ENCODE measurements at regions not wholly inside any gene's neighbourhood (a gene's known extent, or its start where the extent isn't known, plus 50 kb on each side); places are given as distances from the start of the nearest gene placed in this dataset.
A peak's percentile ranks its signal among the peaks of the same experiment; 100 is the strongest.

DNA sequence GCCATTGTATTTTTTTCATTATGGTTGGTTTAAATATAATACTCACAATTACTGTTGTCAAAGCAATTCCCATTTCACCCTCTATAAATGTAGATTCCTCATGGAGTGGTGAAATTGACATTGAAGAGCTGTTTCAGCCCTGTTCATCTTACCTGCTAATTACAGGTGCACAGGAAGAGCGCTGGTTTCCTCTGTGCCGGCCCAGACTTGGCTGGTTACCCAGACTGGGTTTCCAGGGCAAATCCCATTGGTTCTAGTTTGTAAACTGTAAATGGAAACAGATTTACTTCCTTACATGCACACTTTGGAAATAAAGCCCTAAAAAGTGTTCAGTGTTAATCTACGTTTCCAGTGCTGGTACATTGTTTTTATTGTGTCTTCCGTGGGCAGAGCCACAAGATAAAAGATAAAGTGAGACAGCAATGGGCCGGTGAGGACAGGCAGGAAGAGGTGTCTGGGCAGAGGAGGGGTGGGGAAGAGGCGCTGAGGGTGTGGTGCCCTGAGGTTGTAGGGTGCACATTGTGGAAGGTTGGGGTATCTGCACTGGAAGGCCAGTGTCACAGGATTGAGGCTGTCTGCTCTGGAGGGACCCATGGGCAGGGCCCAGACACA is 71.6 kb upstream of the ZPBP start:
- H3K36me3 ChIP-seq (ENCODE audit: control insufficient read depth in 1 of 2, insufficient read depth in 2 of 2, low read length in 1 of 2), result no peaks in the 10 kb centered on the region
- no peaks in the 10 kb centered on the region for H3K27me3 ChIP-seq (ENCODE audit: control insufficient read depth in 1 of 2, insufficient read depth in 2 of 2, low read length in 1 of 2)
- no peak overlapping the region for H3K27ac ChIP-seq (ENCODE audit: low read depth in 1 of 2, low read length in 2 of 2)
- H3K9me3 ChIP-seq (ENCODE audit: control insufficient read depth, low read length), result no peaks in the 10 kb centered on the region
- DNase-seq (no peak), ATAC-seq (ENCODE audit: low FRiP score) (no peak)
- WGBS, 2 donors, result 75 to 82% methylated on average over 6 of the region's 6 CpGs
- H3K4me1 ChIP-seq (ENCODE audit: control insufficient read depth in 1 of 2, insufficient read depth in 2 of 2, low read length in 2 of 2), result no peaks in the 10 kb centered on the region
- intact Hi-C loops (cut with DNase I), result no loop called here
- no peak overlapping the region for H3K4me3 ChIP-seq (ENCODE audit: low read length in 2 of 2)

GRCh38 chr7:50160206-50160605 is 67.2 kb upstream of the ZPBP start:
- intact Hi-C loops (cut with DNase I), result no loop called here
- 69 to 80% methylated on average over 4 of the region's 4 CpGs for WGBS, 2 donors
- no peak for ATAC-seq (ENCODE audit: low FRiP score)
- Histone ChIP-seq H3K4me1 (ENCODE audit: control insufficient read depth in 1 of 2, insufficient read depth in 2 of 2, low read length in 2 of 2) (no peaks in the 10 kb centered on the region), H3K27me3 (ENCODE audit: control insufficient read depth in 1 of 2, insufficient read depth in 2 of 2, low read length in 1 of 2) (no peaks in the 10 kb centered on the region), H3K4me3 (ENCODE audit: low read length in 2 of 2) (no peak overlapping the region), H3K9me3 (ENCODE audit: control insufficient read depth, low read length) (no peaks in the 10 kb centered on the region), H3K36me3 (ENCODE audit: control insufficient read depth in 1 of 2, insufficient read depth in 2 of 2, low read length in 1 of 2) (no peaks in the 10 kb centered on the region), H3K27ac (ENCODE audit: low read depth in 1 of 2, low read length in 2 of 2) (no peak overlapping the region)
- no peak for DNase-seq

DNA sequence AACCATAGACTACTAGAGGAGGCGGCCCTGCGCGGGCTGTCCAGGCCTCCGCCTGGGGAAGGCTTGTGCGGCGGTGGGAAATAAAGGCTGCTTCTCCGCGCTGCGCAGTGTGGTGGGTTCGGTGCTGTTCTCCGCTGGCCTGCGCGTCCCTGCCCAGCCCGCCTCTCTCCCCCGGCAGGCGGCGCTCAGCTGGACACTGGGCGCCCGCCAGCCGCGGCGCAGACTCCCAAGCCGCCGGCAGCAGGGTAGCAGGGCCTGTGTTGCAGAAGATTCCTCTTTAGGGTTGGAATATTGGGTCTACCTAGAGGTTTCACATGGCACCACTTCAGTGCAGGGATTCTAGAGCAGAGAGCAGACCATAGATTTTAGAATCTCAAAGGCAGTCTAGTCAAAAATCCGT is 66.1 kb upstream of the ZPBP start:
- Histone ChIP-seq H3K9me3 (ENCODE audit: control insufficient read depth, low read length) (no peaks in the 10 kb centered on the region), H3K27ac (ENCODE audit: low read depth in 1 of 2, low read length in 2 of 2) (no peak overlapping the region), H3K36me3 (ENCODE audit: control insufficient read depth in 1 of 2, insufficient read depth in 2 of 2, low read length in 1 of 2) (no peaks in the 10 kb centered on the region), H3K27me3 (ENCODE audit: control insufficient read depth in 1 of 2, insufficient read depth in 2 of 2, low read length in 1 of 2) (no peaks in the 10 kb centered on the region), H3K4me3 (ENCODE audit: low read length in 2 of 2) (no peak overlapping the region), H3K4me1 (ENCODE audit: control insufficient read depth in 1 of 2, insufficient read depth in 2 of 2, low read length in 2 of 2) (no peaks in the 10 kb centered on the region)
- 84 to 89% methylated on average over 25 of the region's 25 CpGs for WGBS, 2 donors
- DNase-seq (no peak), ATAC-seq (ENCODE audit: low FRiP score) (peak; percentile 31)
- intact Hi-C loops (cut with DNase I), result no loop called here

DNA sequence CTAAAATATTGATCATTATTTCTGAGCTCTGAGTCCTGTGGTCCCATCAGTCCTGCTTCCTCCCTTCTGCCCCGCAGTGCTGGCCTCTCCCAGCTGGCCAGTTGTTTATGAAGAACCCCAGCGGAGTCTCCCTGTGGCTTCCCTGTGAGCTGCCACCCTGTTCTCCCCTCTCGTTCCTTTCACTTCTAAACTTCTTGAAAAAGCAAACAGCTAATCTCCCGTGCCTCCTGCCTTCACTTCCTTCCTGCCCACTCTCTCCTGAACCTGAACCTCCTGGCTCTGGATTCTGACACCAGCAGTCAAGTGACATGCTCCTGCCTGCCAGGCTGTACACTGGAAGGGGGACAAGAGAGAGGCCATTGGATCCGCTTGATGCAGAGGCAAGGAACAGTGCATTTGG is 63.7 kb upstream of the ZPBP start:
- 40 to 46% methylated on average over 5 of the region's 5 CpGs for WGBS, 2 donors
- intact Hi-C loops (cut with DNase I), result no loop called here
- no peak for ATAC-seq (ENCODE audit: low FRiP score)
- Histone ChIP-seq H3K9me3 (ENCODE audit: control insufficient read depth, low read length) (no peaks in the 10 kb centered on the region), H3K27me3 (ENCODE audit: control insufficient read depth in 1 of 2, insufficient read depth in 2 of 2, low read length in 1 of 2) (no peaks in the 10 kb centered on the region), H3K4me3 (ENCODE audit: low read length in 2 of 2) (no peak overlapping the region), H3K36me3 (ENCODE audit: control insufficient read depth in 1 of 2, insufficient read depth in 2 of 2, low read length in 1 of 2) (no peaks in the 10 kb centered on the region), H3K27ac (ENCODE audit: low read depth in 1 of 2, low read length in 2 of 2) (no peak overlapping the region), H3K4me1 (ENCODE audit: control insufficient read depth in 1 of 2, insufficient read depth in 2 of 2, low read length in 2 of 2) (no peaks in the 10 kb centered on the region)
- no peak for DNase-seq

DNA sequence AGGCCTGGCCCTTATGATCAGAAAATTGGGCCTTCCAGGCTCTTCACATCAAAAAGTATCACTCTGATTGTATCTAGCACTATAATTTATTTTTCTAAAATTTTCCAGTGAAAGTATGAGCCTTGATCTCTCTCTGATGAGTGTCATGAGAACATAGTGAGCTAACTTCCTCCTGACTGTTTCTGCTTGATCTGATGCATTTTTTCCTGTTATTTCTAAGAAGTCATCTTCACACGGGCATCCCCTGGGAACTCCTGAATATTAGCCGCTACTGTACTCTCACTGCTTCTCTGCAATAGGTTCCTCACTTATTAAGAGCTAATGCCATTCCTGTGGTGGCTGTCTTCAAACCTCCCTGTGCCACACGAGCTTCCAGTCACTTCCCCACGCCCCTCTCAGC is 63.1 kb upstream of the ZPBP start:
- Histone ChIP-seq H3K27ac (ENCODE audit: low read depth in 1 of 2, low read length in 2 of 2) (no peak overlapping the region), H3K36me3 (ENCODE audit: control insufficient read depth in 1 of 2, insufficient read depth in 2 of 2, low read length in 1 of 2) (no peaks in the 10 kb centered on the region), H3K27me3 (ENCODE audit: control insufficient read depth in 1 of 2, insufficient read depth in 2 of 2, low read length in 1 of 2) (no peaks in the 10 kb centered on the region), H3K4me1 (ENCODE audit: control insufficient read depth in 1 of 2, insufficient read depth in 2 of 2, low read length in 2 of 2) (no peaks in the 10 kb centered on the region), H3K9me3 (ENCODE audit: control insufficient read depth, low read length) (no peaks in the 10 kb centered on the region), H3K4me3 (ENCODE audit: low read length in 2 of 2) (no peak overlapping the region)
- WGBS, 2 donors, result 53 to 60% methylated on average over 4 of the region's 4 CpGs
- ATAC-seq (ENCODE audit: low FRiP score) (no peak), DNase-seq (no peak)
- intact Hi-C loops (cut with DNase I), result no loop called here

DNA sequence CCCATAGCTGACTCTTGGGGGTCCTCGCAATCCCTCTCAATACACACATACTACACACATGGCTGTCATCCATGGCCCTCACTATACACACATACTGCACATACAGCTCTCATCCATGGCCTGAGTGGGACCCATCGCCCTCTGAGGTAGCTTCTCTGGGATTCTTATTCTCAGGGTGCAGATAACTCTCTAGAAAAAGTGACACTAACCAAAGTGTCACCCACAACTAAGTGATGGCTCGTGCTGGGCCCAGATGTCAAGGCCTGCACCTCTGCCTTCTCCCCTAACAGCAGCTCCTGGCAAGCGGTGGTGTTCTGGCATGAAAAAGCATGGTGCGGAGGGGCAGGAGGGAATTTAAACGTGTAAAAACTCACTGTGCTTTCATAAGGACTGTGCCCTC is 62.7 kb upstream of the ZPBP start:
- intact Hi-C loops (cut with DNase I), result no loop called here
- Histone ChIP-seq H3K36me3 (ENCODE audit: control insufficient read depth in 1 of 2, insufficient read depth in 2 of 2, low read length in 1 of 2) (no peaks in the 10 kb centered on the region), H3K27me3 (ENCODE audit: control insufficient read depth in 1 of 2, insufficient read depth in 2 of 2, low read length in 1 of 2) (no peaks in the 10 kb centered on the region), H3K4me1 (ENCODE audit: control insufficient read depth in 1 of 2, insufficient read depth in 2 of 2, low read length in 2 of 2) (no peaks in the 10 kb centered on the region), H3K27ac (ENCODE audit: low read depth in 1 of 2, low read length in 2 of 2) (no peak overlapping the region), H3K4me3 (ENCODE audit: low read length in 2 of 2) (no peak overlapping the region), H3K9me3 (ENCODE audit: control insufficient read depth, low read length) (no peaks in the 10 kb centered on the region)
- ATAC-seq (ENCODE audit: low FRiP score), result no peak
- WGBS, 2 donors, result 78 to 84% methylated on average over 6 of the region's 6 CpGs
- no peak for DNase-seq

DNA sequence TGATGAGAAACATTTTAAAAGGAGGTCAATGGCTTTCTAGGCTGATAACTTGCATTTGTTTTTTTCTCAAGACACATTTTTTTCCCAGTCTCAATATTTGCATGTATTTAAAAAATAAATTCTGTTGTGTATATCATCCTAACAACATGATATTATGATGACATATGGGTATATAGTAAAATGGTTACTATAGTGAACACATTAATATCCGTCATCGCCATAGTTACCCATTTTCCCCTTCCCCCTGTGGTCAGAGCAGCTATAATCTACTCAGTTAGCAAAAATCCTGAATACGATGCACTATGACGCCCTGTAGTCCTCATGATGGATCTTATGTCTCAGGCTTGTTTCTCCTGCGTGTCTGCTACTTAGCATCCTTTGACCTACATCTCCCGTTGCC is 60.9 kb upstream of the ZPBP start:
- no peak overlapping the region for H3K4me3 ChIP-seq (ENCODE audit: low read length in 2 of 2)
- whole genome bisulfite sequencing, 2 donors, result 87 to 88% methylated on average over 6 of the region's 6 CpGs
- no peaks in the 10 kb centered on the region for H3K9me3 ChIP-seq (ENCODE audit: control insufficient read depth, low read length)
- H3K4me1 ChIP-seq (ENCODE audit: control insufficient read depth in 1 of 2, insufficient read depth in 2 of 2, low read length in 2 of 2), result no peaks in the 10 kb centered on the region
- H3K36me3 ChIP-seq (ENCODE audit: control insufficient read depth in 1 of 2, insufficient read depth in 2 of 2, low read length in 1 of 2), result no peaks in the 10 kb centered on the region
- DNase-seq (no peak), ATAC-seq (ENCODE audit: low FRiP score) (no peak)
- H3K27me3 ChIP-seq (ENCODE audit: control insufficient read depth in 1 of 2, insufficient read depth in 2 of 2, low read length in 1 of 2), result no peaks in the 10 kb centered on the region
- intact Hi-C loops (cut with DNase I), result no loop called here
- H3K27ac ChIP-seq (ENCODE audit: low read depth in 1 of 2, low read length in 2 of 2), result no peak overlapping the region

GRCh38 chr7:50153148-50153547 is 60.1 kb upstream of the ZPBP start:
- no peak for DNase-seq
- H3K27ac ChIP-seq (ENCODE audit: low read depth in 1 of 2, low read length in 2 of 2), result no peak overlapping the region

GRCh38 chr7:50152486-50152885 is 59.4 kb upstream of the ZPBP start:
- ATAC-seq (ENCODE audit: low FRiP score) (no peak), DNase-seq (no peak)
- Histone ChIP-seq H3K27ac (ENCODE audit: low read depth in 1 of 2, low read length in 2 of 2) (no peak overlapping the region), H3K9me3 (ENCODE audit: control insufficient read depth, low read length) (no peaks in the 10 kb centered on the region), H3K27me3 (ENCODE audit: control insufficient read depth in 1 of 2, insufficient read depth in 2 of 2, low read length in 1 of 2) (no peaks in the 10 kb centered on the region), H3K36me3 (ENCODE audit: control insufficient read depth in 1 of 2, insufficient read depth in 2 of 2, low read length in 1 of 2) (no peaks in the 10 kb centered on the region), H3K4me3 (ENCODE audit: low read length in 2 of 2) (no peak overlapping the region), H3K4me1 (ENCODE audit: control insufficient read depth in 1 of 2, insufficient read depth in 2 of 2, low read length in 2 of 2) (no peaks in the 10 kb centered on the region)
- 78 to 80% methylated on average over 8 of the region's 8 CpGs for WGBS, 2 donors
- intact Hi-C loops (cut with DNase I), result no loop called here

More at GRCh38 chr7:50153148-50153547, 60.1 kb upstream of the ZPBP start:
- no peaks in the 10 kb centered on the region for H3K27me3 ChIP-seq (ENCODE audit: control insufficient read depth in 1 of 2, insufficient read depth in 2 of 2, low read length in 1 of 2)
- H3K9me3 ChIP-seq (ENCODE audit: control insufficient read depth, low read length), result no peaks in the 10 kb centered on the region
- no peak for ATAC-seq (ENCODE audit: low FRiP score)
- intact Hi-C loops (cut with DNase I), result no loop called here
- H3K36me3 ChIP-seq (ENCODE audit: control insufficient read depth in 1 of 2, insufficient read depth in 2 of 2, low read length in 1 of 2), result no peaks in the 10 kb centered on the region
- no peak overlapping the region for H3K4me3 ChIP-seq (ENCODE audit: low read length in 2 of 2)
- no peaks in the 10 kb centered on the region for H3K4me1 ChIP-seq (ENCODE audit: control insufficient read depth in 1 of 2, insufficient read depth in 2 of 2, low read length in 2 of 2)
